SK-N-SH treated with all-trans-retinoic acid at 6 μM for 48 hours (cell line): ENCODE measurements at regions not wholly inside any gene's neighbourhood (a gene's known extent, or its start where the extent isn't known, plus 50 kb on each side); places are given as distances from the start of the nearest gene placed in this dataset.

ENCODE experiments used
- ARNTL ChIP-seq: fragments of 450-650 bp; formaldehyde crosslinking; IDR thresholded peaks from 2 replicates; pipeline ENCODE4 v1.5.0; 2020; ENCODE audit warnings: low read depth, mild to moderate bottlenecking, moderate library complexity, borderline replicate concordance
- BACH2 ChIP-seq: fragments of 250-450 bp; sonication (Bioruptor Pico); IDR thresholded peaks from 2 replicates; pipeline ENCODE4 v1.9.0; 2021; ENCODE audit warnings: mild to moderate bottlenecking, borderline replicate concordance
- OSR1 ChIP-seq: fragments of 250-450 bp; sonication (Bioruptor Pico); IDR thresholded peaks from 2 replicates; pipeline ENCODE4 v1.8.0; 2022; ENCODE audit warnings: moderate library complexity, mild to moderate bottlenecking, inconsistent platforms
- TOX ChIP-seq: fragments of 250-450 bp; sonication (Bioruptor Pico); IDR thresholded peaks from 2 replicates; pipeline ENCODE4 v1.8.0; 2021; ENCODE audit warnings: mild to moderate bottlenecking, moderate library complexity, borderline replicate concordance
- ZFP3 ChIP-seq: fragments of 250-450 bp; sonication (Bioruptor Pico); IDR thresholded peaks from 2 replicates; pipeline ENCODE4 v1.5.0; 2020; ENCODE audit warnings: mild to moderate bottlenecking, moderate library complexity
- ZNF565 ChIP-seq: fragments of 450-650 bp; formaldehyde crosslinking; conservative IDR thresholded peaks from 2 replicates; pipeline ENCODE4 v1.5.0; 2020; ENCODE audit warnings: low read depth, mild to moderate bottlenecking, moderate library complexity
- ZNF70 ChIP-seq: fragments of 450-650 bp; formaldehyde crosslinking; IDR thresholded peaks from 2 replicates; pipeline ENCODE4 v1.5.0; 2020; ENCODE audit warnings: mild to moderate bottlenecking, moderate library complexity
- TF ChIP-seq, protein P1 (sequence below): fragments of 250-450 bp; sonication (Bioruptor Pico); IDR thresholded peaks from 2 replicates; pipeline ENCODE4 v1.5.1; 2020; ENCODE audit warnings: low read depth, mild to moderate bottlenecking, moderate library complexity

DNA sequence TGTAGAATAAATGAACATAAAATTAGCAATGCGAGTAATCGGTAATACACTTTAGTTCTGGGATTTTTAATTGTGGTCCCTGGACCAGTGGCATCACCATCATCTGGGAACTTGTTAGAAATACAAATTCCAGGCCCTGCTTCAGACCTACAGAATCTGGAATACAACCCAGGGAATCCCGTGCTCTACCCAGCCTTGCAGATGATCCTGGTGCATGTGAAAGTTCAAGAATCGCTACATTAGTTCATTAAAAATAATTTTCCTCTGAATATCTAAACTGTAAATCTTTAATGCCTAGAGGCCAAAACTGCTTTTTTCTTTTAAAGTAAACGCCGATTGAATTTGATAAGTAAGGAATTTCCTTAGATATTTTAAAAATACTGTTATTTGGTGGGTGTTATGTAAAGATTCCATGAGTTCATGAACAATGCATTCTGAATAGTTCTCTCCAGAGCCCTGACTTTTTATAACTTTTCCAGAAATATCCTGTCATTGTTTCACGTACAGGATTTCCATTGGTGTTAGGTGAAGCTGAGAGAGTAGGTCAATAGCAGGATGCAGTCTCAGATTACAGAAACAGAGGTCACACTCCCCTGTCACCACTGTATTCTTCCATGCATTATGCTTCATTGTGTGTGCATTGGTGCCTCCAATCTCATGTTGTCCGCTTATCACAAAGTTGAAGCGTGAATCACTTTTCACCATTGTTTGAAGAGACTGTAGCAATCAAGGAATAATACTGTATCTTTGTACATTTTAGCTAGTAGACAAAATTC is 596.5 kb upstream of the KLF12 start:
- TF ChIP-seq TOX: no peak
- TF ChIP-seq, protein P1, sequence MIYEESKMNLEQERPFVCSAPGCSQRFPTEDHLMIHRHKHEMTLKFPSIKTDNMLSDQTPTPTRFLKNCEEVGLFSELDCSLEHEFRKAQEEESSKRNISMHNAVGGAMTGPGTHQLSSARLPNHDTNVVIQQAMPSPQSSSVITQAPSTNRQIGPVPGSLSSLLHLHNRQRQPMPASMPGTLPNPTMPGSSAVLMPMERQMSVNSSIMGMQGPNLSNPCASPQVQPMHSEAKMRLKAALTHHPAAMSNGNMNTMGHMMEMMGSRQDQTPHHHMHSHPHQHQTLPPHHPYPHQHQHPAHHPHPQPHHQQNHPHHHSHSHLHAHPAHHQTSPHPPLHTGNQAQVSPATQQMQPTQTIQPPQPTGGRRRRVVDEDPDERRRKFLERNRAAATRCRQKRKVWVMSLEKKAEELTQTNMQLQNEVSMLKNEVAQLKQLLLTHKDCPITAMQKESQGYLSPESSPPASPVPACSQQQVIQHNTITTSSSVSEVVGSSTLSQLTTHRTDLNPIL (CRISPR knock-in tag): no peak
- TF ChIP-seq OSR1: no peak
- TF ChIP-seq ZNF565 (CRISPR knock-in tag): no peak
- TF ChIP-seq ZFP3 (CRISPR knock-in tag): no peak
- TF ChIP-seq BACH2 (CRISPR knock-in tag): no peak
- no peak for TF ChIP-seq ARNTL (CRISPR knock-in tag)
- no peak for TF ChIP-seq ZNF70 (CRISPR knock-in tag)
